Lower leg skin (tissue), 4 donors: ENCODE measurements at regions not wholly inside any gene's neighbourhood (a gene's known extent, or its start where the extent isn't known, plus 50 kb on each side); places are given as distances from the start of the nearest gene placed in this dataset.

Source experiments
- DNase-seq, 2 donors: peaks; one replicate each; pipeline ENCODE4 v3.0.0-alpha.2; 2019; ENCODE audit warnings: low spot score in 2 of 2
- H3K4me3 ChIP-seq: fragments of 200-600 bp; sonication (generic); 2 replicates; pipeline ENCODE4 v1.5.1; 2017; ENCODE audit warnings: mild to moderate bottlenecking, low read depth; ENCODE audit not compliant: poor library complexity, severe bottlenecking
- CTCF ChIP-seq, 3 donors: fragments of 450-650 bp; IDR thresholded peaks; one replicate each; pipeline ENCODE4 v1.5.1; 2016; ENCODE audit warnings: antibody characterized with exemption in 3 of 3, mild to moderate bottlenecking in 3 of 3, moderate library complexity in 2 of 3
- POLR2A ChIP-seq, 2 donors: fragments of 450-650 bp; IDR thresholded peaks; one replicate each; pipeline ENCODE4 v1.6.1; 2016 to 2017; ENCODE audit warnings: antibody characterized with exemption in 2 of 2, mild to moderate bottlenecking in 1 of 2, moderate library complexity in 1 of 2
- WGBS, 2 donors: methylation state at CpG; one replicate each; pipeline ENCODE4 v1.1.5; 2018; 5-methylcytosine and 5-hydroxymethylcytosine counted together
- intact Hi-C: fragments of 100-400 bp; cut with DNase I; formaldehyde crosslinking; loops from one replicate; pipeline ENCODE4 v1.15.0; 2023; ENCODE audit warnings: low total_unique reads

GRCh38 chr15:26477044-26477443 lies 295.8 kb downstream of the GABRB3 start:
- WGBS, 2 donors = 88 to 91% methylated on average over 5 of the region's 5 CpGs
- H3K4me3 ChIP-seq = no peak overlapping the region
- TF ChIP-seq CTCF (IDR thresholded peaks at IDR 0.05) = no peak
- TF ChIP-seq POLR2A (IDR thresholded peaks at IDR 0.05) = no peak
- no peak for DNase-seq
- intact Hi-C loops = no loop called here

GRCh38 chr15:26475554-26475953 lies 297.3 kb downstream of the GABRB3 start:
- 74% methylated on average over 7 of the region's 7 CpGs for WGBS, 2 donors
- intact Hi-C loops = no loop called here
- TF ChIP-seq CTCF (IDR thresholded peaks at IDR 0.05) (no peak), POLR2A (IDR thresholded peaks at IDR 0.05) (no peak)
- no peak for DNase-seq
- no peak overlapping the region for H3K4me3 ChIP-seq

GRCh38 chr15:26472661-26473060 lies 300.2 kb downstream of the GABRB3 start:
- DNase-seq = no peak
- 81 to 83% methylated on average over 5 of the region's 5 CpGs for WGBS, 2 donors
- no peak for TF ChIP-seq CTCF (IDR thresholded peaks at IDR 0.05)
- TF ChIP-seq POLR2A (IDR thresholded peaks at IDR 0.05) = no peak
- intact Hi-C loops = no loop called here
- no peak overlapping the region for H3K4me3 ChIP-seq

- no peak for DNase-seq
- TF ChIP-seq POLR2A (IDR thresholded peaks at IDR 0.05) (no peak), CTCF (IDR thresholded peaks at IDR 0.05) (no peak)
- 87% methylated on average over 12 to 13 of the region's 13 CpGs for WGBS, 2 donors
- H3K4me3 ChIP-seq = no peak overlapping the region
- intact Hi-C loops = no loop called here
Observed at GRCh38 chr15:26461847-26462608, 310.8 kb downstream of the GABRB3 start.

- DNase-seq = no peak
- 50 to 61% methylated on average over 2 of the region's 2 CpGs for WGBS, 2 donors
- H3K4me3 ChIP-seq = no peak overlapping the region
- intact Hi-C loops = no loop called here
- TF ChIP-seq CTCF (IDR thresholded peaks at IDR 0.05) (no peak), POLR2A (IDR thresholded peaks at IDR 0.05) (no peak)
Observed at GRCh38 chr15:26460165-26460564, 312.7 kb downstream of the GABRB3 start.

GRCh38 chr15:26455828-26456227 lies 317.0 kb downstream of the GABRB3 start:
- intact Hi-C loops = no loop called here
- H3K4me3 ChIP-seq = no peak overlapping the region
- WGBS, 2 donors = 56 to 65% methylated on average over 2 of the region's 2 CpGs
- TF ChIP-seq CTCF (IDR thresholded peaks at IDR 0.05) (no peak), POLR2A (IDR thresholded peaks at IDR 0.05) (no peak)
- no peak for DNase-seq
